GM18867 (cell line): ENCODE measurements at regions not wholly inside any gene's neighbourhood (a gene's known extent, or its start where the extent isn't known, plus 50 kb on each side); places are given as distances from the start of the nearest gene placed in this dataset.

Source experiments
- ATAC-seq: cut with Tn5 transposase; IDR thresholded peaks from one replicate; pipeline ENCODE4 v1.9.1; 2021; ENCODE audit warnings: mild to moderate bottlenecking, moderate library complexity; ENCODE audit not compliant: unreplicated experiment

DNA sequence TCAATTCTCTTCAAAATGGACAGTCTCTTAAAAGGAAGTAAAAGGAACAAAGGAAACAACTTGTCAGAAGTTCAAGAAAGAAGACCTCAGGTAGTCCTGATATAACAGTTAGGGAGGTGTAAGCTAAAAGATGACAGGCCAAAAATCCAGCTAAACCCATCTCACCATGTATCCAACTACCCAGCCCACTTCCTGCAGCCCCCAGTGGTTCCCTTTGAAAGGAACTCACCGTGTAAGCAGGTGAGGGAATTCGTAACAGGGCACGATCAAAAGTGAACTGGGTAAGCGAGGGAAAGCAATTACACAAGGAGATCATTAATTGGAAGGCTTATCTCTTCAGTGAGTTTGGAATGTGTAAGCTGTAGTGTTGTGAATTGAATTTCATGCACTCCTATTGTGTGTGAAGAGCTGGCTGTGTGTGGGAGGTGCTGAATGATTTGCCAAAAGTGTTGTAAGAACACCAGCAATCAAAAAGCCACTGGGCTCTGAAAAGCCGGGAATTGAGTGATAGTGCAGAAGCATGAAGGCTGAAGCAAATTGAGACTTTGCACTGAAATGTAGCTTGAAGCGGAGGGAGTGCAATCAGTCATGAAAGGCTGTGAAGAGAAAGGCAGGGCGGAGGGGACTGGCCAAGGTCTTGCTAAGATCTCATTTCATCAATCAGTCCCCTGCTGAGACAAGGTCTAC is 914.2 kb upstream of the LCORL start:
- ATAC-seq, result no peak

DNA sequence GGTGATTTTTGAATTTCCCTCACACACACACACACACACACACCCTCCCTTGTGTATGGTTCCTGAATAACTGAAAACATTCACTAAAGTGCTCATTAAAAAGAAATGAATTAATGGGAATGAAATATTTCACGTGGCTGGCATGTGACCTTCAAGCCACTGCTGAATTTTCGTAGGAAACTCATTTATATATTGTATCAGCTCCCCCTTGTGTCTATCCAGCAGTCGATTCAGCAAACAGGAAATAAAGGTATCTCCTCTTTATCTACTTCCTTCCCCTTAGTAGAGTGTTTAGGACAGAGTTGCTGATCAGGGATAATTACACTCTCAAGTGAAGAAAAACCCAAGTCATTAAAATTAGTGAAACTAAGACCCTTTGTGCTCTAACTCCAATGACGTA is 912.6 kb upstream of the LCORL start:
- no peak for ATAC-seq

DNA sequence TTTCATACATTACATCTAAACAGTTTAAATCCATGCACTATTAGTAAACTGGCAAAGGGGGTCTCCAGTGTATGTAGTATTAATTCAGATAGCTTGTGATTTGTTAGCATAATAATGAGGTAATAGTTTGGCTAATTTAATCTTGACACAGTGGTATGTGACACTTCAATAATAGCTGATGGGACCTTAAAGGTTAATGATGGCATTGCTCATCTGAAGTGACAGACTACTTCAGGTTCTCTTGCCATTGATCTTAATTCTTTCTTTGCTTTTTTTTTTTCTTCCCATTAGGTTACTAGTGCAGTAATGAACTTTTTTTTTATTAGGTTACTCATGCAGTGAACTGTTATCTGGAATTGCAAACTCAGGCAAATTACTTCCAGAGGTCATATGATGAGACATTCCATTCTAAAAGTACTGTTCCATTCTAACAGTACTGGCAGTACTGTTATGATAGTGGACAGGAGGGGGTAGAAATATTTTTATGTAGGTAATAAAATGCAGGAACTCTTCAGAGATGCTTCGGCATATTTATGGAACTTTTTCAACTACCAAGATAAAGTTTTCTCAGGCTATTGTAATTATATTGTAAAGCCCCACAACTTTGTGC is 911.3 kb upstream of the LCORL start:
- no peak for ATAC-seq

DNA sequence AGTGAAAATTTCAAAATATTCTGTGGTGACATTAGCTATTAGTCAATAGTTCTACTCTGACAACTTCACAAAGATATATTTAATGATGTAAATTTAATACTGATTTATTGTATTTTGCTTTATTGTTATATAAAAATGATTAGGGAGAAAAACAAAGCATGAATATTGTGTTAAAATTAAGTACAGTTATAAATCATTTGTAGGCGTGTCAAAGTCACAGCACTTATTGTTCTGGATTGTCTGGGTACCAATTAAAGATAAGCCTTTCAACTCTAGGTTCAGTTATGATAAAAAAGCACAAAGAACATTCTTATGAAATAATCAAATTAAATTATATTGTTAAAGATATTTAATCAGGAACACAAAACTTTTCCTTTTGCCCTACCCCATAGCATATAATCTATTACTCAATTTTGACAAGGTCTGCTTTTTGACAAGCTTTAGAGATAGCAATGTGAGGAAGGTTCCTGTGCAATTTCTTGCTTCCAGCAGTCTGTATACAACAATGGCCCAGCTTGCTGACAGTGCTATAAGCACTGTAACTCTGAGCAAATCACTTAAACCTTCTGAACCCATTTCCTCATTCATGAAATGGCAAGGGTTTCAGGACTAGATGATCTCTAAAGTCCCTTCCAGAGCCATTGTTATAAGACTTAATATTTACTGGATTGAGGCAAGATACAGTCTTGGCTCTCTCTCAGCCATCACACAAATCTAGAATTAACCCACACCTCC is 910.3 kb upstream of the LCORL start:
- ATAC-seq, result no peak

DNA sequence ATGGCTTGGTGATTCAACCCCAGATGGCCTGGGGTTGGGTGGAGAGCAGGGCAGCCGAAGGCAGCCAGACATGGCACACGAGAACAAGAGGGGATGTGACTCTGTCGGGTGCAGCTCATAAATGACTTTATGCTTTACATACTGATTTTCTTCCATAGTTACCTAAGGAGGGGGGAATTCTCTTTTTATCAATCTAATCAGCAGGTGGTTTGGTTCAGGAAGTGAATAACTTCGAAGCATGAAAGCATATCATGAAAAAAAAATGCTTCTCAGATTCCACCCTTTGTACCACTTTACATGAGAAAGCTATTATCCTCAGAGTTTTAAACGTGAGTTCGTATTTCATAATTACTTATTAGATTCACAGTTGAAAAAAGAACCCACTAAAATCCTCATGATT is 908.9 kb upstream of the LCORL start:
- no peak for ATAC-seq

DNA sequence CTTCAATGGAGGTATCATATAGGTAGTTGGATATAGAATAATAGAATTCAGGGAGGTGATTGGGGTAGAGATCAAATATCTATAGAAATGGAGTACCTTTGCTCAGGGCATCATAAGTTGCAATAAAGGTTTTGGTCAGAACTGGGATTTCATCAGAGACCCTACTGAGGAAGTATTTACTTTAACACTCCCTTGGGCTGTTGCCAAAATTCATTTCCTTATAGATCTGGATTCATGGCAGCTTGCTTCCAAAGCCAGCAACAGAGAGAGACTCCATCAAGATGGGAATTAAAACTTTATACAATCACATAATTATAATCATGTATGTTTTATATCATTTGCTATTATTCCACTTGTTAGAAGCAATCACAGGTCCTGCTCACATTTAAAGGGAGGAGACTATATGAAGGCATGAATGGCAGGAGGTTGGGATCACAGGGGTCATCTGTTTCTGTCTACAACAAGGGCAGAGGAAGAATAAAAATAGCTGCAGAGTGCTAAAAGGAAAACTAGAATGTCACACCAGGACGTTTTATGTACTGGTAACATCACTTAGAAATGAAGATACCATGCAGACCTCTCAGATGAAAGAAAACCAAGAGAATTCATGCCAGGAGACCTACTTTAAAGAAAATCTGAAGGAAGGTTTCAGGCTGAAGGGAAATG is 902.1 kb upstream of the LCORL start:
- no peak for ATAC-seq

DNA sequence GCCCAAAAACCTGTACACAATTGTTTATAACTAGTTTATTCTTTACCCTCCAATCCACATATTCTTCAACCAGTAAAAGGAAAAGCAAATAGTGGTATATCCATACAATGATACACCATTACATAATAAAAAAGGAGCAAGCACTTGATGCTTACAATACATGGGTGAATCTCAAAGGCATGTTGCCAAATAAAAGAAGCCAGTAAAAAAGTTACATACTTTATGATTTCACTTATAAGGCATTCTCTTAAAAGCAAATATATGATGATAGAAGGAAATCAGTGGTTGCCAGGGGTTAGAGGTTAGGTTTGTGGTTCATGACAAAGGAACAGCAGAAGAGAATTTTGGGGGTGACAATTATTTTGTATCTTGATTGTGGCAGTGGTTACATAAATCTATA is 896.1 kb upstream of the LCORL start:
- no peak for ATAC-seq

DNA sequence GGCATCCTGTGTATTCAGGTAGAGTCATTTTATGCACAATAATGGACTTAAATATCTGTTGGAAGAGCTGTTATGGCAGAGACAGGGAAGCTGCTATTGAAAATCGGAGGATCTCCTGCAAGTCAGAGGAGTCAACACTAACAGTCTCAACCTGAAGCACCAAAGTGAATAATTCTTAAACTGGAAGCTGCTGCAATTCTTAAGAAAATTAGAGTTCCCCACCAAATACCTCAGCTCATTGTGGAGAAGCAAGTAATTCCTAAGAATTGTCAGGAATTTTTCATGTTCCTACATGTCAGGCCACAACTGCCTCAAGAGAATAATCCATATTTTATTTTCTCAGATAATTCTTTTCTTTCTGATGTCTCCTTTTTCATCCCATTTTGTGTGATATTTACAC is 892.6 kb upstream of the LCORL start:
- no peak for ATAC-seq

DNA sequence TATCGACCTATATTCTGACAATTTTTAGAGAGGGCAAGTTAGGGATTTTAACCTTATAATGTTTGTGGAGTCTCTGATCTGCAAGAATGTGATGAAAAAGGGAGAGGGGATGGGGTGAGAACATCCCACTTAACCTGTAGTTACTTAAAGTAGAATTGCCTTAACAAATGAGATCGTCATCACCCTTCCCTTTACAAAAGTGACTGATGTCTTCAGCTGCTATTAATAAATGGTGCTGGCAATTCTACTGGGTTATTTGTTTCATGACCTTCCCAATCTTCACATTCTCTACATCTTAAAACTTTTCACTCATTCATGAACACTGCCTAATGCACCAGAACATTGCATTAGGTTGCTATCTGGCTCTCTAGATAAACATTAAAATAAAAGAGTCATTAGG is 873.4 kb upstream of the LCORL start:
- ATAC-seq, result no peak

DNA sequence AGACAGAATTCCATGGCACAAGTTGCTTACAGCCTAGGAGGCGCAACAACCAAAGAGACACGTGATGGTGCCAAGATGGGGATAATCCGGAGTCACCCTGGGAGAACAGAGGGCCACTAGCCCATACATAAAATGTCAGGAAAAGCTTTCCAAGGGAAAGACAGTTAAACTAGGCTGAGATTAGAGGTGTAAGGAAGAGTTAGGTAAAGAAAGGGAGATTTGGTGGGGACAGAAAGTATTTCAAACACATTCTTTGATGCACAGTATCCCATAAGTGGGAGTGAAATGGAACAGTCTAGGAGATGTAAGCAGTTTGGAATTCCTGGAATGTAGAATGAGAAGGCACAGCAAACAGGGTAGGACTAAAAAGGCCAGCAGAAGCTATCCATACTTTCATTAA is 860.9 kb upstream of the LCORL start:
- no peak for ATAC-seq

DNA sequence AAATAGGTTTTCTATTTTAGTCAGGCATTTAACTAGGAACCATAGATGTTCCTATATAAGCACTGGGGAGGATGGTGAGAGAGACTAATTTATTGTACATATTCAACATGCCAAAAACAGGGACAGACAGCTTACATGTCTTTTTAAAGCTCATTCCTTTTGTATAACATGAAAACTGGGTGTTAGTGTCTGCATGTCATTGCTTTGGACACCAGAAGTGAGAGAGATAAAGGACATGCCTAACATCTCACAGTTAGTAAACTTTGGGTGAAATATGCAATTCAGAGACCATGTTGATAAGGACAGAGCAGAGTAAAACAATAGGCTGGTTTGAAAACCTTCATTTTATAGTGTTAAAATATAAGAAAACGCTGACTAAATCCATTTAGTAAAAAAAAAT is 860.0 kb upstream of the LCORL start:
- no peak for ATAC-seq

DNA sequence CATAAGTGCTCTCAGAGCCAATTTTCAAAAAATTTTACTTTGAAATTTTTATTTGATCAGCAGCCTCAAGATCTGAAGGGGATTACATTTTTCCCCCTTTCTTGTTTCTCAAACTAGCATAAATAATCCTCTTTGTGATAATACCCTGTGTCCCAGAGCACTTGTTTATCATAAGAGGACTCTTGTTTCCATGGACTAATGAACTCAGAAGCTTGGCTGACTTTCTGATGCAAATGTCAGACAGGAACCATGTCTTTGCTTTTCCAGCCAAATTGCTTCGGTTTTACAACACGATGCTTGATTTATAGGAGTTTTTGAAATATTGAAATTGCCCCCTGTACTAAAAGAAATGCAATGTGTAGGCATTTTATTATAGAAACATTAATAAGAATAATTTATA is 859.3 kb upstream of the LCORL start:
- no peak for ATAC-seq

DNA sequence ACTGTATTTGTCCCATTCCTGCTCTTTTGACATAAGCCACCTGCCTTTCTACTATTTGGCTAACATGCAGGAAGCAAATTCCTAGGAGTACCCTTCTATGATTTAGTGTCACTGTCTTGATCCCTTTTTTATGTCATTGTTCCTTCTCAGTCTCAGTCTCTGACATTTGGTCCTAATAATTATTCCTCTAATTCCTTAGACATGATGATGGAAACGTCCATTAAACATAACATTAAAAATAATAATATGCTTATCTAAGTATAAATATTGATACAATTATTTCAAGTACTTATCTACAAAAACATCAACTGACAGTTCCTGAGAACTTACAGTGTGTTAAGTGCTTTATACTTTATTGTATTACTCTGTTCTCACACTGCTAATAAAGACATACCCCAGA is 857.0 kb upstream of the LCORL start:
- ATAC-seq, result no peak

DNA sequence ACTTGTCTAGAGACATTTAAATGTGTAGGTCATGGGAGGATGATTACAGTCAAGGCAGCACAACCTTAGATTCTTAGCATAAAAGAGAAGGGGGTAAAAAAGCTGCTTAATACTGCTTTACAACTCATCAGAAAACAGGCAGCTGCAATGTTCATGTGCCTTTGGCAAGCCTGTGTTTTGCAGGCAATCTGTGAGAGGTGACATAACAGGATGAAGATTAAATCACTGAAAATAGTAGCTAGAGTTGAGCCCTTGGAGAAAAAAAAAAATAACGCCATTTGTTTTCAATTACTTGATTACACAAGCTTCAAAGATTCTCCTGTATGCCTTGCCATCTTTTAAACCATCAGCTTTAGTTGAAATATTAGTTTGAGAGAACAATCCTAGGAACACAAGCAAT is 847.6 kb upstream of the LCORL start:
- no peak for ATAC-seq

DNA sequence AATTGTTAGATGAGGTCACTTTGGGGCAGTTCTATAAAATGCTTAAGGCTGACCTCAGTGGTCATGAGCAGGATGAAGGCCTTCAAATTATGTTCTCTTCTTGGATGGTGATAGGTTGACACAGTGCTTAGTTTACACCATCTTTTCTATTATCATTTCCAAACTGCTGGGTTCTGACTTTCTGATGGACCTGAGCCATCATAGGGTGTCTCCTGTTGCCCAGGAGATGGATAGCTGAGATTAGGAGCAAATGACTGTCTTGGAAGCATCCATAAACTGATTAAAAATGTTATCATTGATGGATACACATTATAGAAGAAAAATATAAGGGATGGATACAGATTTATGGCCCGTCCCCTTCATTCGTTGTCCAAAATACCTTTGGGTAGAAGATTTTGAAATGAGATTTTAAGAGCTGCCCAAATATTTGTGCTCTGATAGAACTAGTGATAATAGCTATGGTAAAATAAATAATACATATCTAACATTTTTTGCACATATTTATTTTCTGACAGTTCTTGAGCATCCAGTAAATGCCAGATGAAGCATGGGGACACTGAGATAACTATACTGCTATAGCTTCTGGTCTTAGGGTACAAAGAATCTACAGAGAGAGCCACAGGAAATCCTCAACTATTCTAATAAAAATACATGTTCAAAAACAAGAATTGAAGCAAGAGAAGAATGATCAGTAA is 839.4 kb upstream of the LCORL start:
- no peak for ATAC-seq

DNA sequence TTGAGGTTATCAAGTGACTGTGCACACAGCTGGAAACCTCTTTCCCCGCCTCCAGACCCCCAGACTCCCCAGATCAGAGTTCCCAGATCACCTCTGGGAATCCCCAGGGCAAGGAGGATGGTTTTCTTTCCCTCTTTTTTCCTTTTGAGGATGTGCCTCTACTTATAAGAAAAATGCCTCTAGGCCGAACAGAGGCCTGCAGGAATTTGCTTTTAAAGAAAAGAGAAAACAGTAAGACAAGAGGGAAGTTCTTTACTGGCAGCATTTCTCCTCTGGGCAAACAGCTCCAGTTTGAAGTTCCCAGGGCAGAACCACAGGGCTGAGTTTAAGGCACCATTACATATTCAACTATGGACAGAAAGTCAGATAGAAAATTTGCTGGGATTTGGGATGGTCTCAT is 837.9 kb upstream of the LCORL start:
- ATAC-seq, result no peak

DNA sequence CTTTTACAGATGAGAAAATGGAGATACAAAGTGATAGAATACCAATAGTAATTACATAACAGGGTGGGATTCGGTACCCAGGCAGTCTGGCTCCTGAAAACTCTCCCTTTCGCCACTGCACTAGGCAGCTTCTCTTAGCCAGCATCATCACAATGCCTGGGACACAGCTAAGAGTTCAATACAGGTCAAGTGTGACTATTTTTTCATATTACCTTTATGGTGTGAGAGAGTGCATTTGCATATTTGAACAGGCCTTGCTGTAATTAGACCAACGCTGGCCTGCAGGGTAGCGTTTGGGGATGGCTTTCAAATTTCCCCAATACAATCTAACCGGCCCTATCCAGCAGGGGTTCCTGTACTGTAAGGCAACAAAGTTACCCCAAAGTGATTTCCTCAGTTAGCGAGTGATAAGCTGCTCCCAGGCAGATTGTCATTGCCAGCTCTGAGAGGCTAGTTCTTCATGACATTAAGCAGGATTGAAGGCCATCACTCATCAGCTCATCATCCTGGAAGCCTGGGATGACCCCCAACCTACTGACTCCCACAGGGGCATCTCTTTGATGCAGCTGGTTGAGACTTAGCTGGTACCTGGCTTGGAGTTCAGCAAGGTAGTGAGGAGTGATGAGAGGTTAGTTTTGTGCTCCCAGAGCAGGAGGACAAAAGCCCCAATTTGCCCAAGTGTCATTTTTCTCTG is 836.8 kb upstream of the LCORL start:
- ATAC-seq, result no peak

DNA sequence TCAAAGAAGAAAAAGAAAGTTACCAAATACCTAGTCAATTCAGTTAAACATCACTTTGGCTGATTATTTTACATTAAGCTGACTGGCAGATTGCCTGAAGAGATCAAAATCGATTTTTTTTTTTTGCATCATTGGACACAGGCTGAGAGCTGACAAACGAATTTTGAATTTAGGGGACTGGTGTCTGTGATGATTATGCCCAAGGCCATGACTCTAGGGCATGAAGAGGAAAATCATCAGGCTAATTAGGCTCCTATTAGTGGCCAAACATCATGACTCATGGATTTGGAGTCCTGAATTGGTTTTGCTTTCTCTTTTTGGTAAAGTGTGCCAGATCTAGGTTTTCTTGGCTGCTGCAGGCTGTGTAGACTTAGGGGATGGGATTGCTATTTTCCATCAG is 829.3 kb upstream of the LCORL start:
- ATAC-seq, result no peak

DNA sequence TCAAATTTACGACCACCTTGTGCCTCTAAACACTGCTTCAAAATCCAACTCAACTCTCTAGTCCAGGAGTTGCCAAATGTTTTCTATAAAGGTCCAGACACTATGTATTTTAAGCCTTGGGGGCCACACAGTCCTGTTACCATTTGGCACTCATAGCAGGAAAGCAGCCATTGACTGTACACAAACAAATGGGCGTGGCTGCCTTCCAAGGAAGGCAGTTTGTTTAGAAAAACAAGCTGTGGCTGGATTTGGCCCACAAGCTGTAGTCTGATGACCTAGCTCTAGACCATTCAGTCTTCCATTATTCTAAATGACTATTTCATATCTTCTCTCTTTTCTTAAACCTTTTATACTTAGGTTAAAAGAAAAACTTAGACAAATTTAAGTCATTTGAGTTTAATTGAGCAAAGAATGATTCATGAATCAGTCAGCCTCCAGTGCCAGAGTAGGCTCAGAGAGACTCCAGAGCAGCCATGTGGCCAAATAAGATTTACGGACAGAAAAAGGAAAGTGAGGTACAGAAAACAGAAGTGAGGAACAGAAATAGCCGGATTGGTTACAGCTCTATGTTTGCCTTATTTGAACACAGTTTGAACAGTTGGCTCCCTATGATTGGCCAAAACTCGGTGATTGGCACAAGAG is 825.8 kb upstream of the LCORL start:
- no peak for ATAC-seq

DNA sequence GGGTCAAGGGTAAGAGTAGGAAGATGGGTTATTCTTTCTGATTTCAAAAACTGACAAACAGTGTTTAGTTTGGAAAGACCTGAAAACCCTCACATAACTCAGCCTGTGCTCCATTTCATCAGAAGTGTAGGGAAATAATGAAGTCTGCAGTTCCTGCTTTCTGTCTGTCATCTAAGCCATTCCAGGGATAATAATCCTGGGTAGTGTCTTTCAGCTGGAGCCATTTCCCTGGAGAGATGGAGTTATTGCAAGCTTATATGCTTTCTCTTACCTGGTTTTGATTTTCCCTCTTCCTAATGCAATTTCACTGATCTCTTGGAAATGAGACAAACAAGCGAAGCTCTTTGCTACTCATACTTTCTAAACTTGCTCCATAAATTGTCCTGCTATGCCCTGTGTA is 824.8 kb upstream of the LCORL start:
- ATAC-seq, result no peak
